Testis (tissue), 2 donors: ENCODE measurements at regions not wholly inside any gene's neighbourhood (a gene's known extent, or its start where the extent isn't known, plus 50 kb on each side); places are given as distances from the start of the nearest gene placed in this dataset.

ENCODE experiments used
- POLR2A ChIP-seq: fragments of 450-650 bp; IDR thresholded peaks from one replicate; pipeline ENCODE4 v1.6.1; 2017; ENCODE audit warnings: antibody characterized with exemption, mild to moderate bottlenecking, moderate library complexity
- TF ChIP-seq, protein P1 (sequence below), 3 experiments: fragments of 450-650 bp in 2 of 3; fragments of 200-600 bp in 1 of 3; sonication (generic) in 1 of 3; IDR thresholded peaks; one replicate each; pipeline ENCODE4 v1.5.1; 2016 to 2019; ENCODE audit warnings: antibody characterized with exemption in 3 of 3, mild to moderate bottlenecking in 2 of 3, moderate library complexity in 1 of 3

DNA sequence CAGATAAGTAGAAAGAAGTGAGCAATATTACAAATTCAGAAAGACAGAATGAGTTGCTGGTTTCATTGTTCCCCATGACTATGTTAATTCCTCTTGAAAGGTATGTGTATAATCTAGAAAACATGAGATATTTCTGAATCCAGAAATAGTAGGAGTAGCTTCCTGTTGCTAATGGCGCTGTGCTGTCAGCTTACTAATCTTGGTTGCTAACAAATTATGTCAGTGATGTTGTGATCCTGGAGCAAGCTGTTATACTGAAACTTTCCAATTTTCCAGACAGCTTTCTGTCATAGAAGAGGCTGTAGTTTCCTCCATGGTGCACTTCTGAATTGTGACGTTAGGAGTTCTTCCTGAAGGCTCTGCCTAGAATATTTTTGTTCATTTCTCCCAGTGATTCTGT is 372.3 kb downstream of the USP25 start:
- TF ChIP-seq, protein P1, sequence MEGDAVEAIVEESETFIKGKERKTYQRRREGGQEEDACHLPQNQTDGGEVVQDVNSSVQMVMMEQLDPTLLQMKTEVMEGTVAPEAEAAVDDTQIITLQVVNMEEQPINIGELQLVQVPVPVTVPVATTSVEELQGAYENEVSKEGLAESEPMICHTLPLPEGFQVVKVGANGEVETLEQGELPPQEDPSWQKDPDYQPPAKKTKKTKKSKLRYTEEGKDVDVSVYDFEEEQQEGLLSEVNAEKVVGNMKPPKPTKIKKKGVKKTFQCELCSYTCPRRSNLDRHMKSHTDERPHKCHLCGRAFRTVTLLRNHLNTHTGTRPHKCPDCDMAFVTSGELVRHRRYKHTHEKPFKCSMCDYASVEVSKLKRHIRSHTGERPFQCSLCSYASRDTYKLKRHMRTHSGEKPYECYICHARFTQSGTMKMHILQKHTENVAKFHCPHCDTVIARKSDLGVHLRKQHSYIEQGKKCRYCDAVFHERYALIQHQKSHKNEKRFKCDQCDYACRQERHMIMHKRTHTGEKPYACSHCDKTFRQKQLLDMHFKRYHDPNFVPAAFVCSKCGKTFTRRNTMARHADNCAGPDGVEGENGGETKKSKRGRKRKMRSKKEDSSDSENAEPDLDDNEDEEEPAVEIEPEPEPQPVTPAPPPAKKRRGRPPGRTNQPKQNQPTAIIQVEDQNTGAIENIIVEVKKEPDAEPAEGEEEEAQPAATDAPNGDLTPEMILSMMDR (IDR thresholded peaks at IDR 0.05): no peak
- TF ChIP-seq POLR2A: no peak
